Activated naive CD4-positive, alpha-beta T cell treated with anti-CD3 and anti-CD28 coated beads for 36 hours (primary cell): ENCODE measurements at regions not wholly inside any gene's neighbourhood (a gene's known extent, or its start where the extent isn't known, plus 50 kb on each side); places are given as distances from the start of the nearest gene placed in this dataset.

Experiments used
- CTCF ChIA-PET: fragments of 350-600 bp; sonication (Branson Sonifier 250); formaldehyde crosslinking; loops from one replicate; lab custom pipeline; 2021; ENCODE audit warnings: antibody characterized with exemption; lab: Charles Lee
- DNase-seq: peaks from one replicate; pipeline ENCODE4 v3.0.0-alpha.2; 2020
- H3K27ac Mint-ChIP-seq: one replicate; pipeline ENCODE4 v1.8.0; 2021; ENCODE audit warnings: mild to moderate bottlenecking, mixed read lengths
- H3K27me3 Mint-ChIP-seq: one replicate; pipeline ENCODE4 v1.8.0; 2021; ENCODE audit warnings: low read depth, mixed read lengths
- H3K36me3 Mint-ChIP-seq: one replicate; pipeline ENCODE4 v1.8.0; 2021; ENCODE audit warnings: low read depth, mixed read lengths
- H3K4me1 Mint-ChIP-seq: one replicate; pipeline ENCODE4 v1.8.0; 2021; ENCODE audit warnings: low read depth, mixed read lengths
- H3K4me3 Mint-ChIP-seq: one replicate; pipeline ENCODE4 v1.8.0; 2021; ENCODE audit warnings: mild to moderate bottlenecking, moderate library complexity, mixed read lengths
- H3K9me3 Mint-ChIP-seq: one replicate; pipeline ENCODE4 v1.8.0; 2021; ENCODE audit warnings: mixed read lengths
- intact Hi-C: fragments of 100-400 bp; cut with micrococcal nuclease; formaldehyde crosslinking; loops from one replicate; pipeline ENCODE4 v1.15.1; 2023

- Mint-ChIP-seq H3K27me3 (no peaks in the 10 kb centered on the region), H3K9me3 (no peaks in the 10 kb centered on the region), H3K27ac (no peak overlapping the region), H3K4me3 (no peak overlapping the region), H3K36me3 (no peaks in the 10 kb centered on the region), H3K4me1 (peaks cover 1% of the 10 kb centered on the region)
- no peak for DNase-seq
- intact Hi-C loops, result no loop called here
- CTCF ChIA-PET, result no interaction called here
Observed at GRCh38 chr1:2882966-2883696, 81.6 kb upstream of the TTC34 start.

GRCh38 chr1:2885001-2885400 lies 83.5 kb upstream of the TTC34 start:
- Mint-ChIP-seq H3K36me3 (no peaks in the 10 kb centered on the region), H3K9me3 (no peaks in the 10 kb centered on the region), H3K27me3 (no peaks in the 10 kb centered on the region)

GRCh38 chr1:2886631-2887030 lies 85.1 kb upstream of the TTC34 start:
- no peaks in the 10 kb centered on the region for H3K36me3 Mint-ChIP-seq
- intact Hi-C loops, result no loop called here
- no peak for DNase-seq
- H3K4me3 Mint-ChIP-seq, result no peak overlapping the region
- CTCF ChIA-PET, result no interaction called here
- no peaks in the 10 kb centered on the region for H3K27me3 Mint-ChIP-seq
- peaks cover 3% of the 10 kb centered on the region for H3K4me1 Mint-ChIP-seq
- no peak overlapping the region for H3K27ac Mint-ChIP-seq
- H3K9me3 Mint-ChIP-seq, result no peaks in the 10 kb centered on the region

More at GRCh38 chr1:2885001-2885400, 83.5 kb upstream of the TTC34 start:
- Mint-ChIP-seq H3K27ac (no peak overlapping the region), H3K4me3 (no peak overlapping the region), H3K4me1 (peaks cover 1% of the 10 kb centered on the region)
- intact Hi-C loops, result no loop called here
- no peak for DNase-seq
- CTCF ChIA-PET, result no interaction called here

DNA sequence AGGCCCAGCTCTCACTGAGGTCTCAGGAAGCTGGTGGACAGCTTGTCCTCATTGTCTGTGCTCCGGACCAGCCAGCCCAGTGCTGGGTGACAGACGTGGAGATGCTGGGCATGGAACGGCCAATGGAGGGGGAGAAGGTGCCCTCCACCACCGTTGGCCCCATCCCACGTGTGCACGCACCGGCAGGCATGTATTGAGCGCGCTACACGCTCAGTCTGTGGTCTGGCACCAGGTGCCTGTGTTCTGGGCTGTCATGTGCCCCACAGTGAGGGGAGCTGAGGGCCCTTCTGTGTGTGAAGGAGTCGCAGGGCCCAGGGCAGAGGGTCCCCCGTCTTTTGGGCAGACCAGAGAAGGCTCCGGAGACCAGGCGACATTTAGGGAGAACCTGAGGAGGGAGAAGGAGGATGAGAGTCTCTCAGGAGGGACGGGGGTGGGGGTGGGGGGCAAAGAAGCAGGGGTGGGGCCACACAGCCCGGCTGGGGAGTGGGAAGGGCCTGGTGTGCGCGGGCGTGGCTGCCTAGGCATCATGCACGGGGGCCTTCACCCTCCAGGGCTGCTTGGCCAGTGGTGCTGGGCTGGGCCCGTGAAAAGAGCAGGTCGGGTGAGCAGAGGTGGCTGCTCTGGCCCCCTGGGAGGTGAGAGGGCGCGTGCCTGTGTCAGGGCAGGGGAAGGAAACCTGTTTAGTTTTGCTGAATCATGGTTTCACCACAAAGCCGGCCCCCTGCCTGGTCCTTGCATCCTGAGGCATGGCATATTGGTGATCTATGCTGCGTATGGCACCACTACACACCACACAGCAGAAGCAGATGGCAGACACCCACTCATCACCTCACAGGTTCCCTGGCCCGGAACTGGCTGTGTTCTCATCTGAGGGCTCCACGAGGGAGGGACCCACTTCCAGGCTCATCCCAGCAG lies 86.7 kb upstream of the TTC34 start:
- peak; percentile 8 for DNase-seq
- CTCF ChIA-PET, result no interaction called here
- H3K27me3 Mint-ChIP-seq, result no peaks in the 10 kb centered on the region
- H3K27ac Mint-ChIP-seq, result no peak overlapping the region
- no peaks in the 10 kb centered on the region for H3K9me3 Mint-ChIP-seq
- peaks cover 4% of the 10 kb centered on the region for H3K4me1 Mint-ChIP-seq
- H3K36me3 Mint-ChIP-seq, result no peaks in the 10 kb centered on the region
- intact Hi-C loops, result no loop called here
- no peak overlapping the region for H3K4me3 Mint-ChIP-seq

DNA sequence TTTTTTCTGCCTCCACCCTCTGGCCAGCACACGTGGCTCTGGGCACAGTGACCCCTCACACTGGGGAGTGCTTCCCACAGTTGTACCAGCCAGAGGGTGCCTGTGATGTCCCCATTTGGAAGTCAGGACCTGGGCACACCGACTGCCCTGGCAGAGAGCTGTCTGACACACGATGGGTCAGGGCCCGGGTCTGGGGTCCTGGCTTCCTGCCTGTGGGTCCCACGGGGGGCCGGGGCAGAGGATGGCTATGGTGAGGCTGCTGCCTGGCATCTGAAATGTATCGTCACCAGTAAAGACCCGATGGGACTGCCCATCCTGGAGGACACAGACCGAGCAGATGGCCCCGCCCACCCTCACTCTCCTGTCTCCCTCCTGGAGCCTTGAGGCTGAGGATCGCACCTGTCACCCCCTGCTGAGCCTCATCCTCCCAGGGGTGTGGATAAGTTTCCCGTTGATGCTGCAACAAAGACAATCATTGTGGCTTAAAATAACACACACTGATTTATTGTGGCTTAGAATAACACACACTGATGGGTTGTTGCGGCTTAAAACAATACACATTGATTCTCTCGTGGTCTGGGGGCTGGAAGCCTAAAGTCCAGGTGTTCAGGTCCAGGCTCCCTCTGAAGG lies 88.8 kb upstream of the TTC34 start:
- CTCF ChIA-PET, result no interaction called here
- no peak for DNase-seq
- intact Hi-C loops, result no loop called here
- Mint-ChIP-seq H3K27ac (no peak overlapping the region), H3K9me3 (no peaks in the 10 kb centered on the region), H3K27me3 (no peaks in the 10 kb centered on the region), H3K4me3 (no peak overlapping the region), H3K36me3 (no peaks in the 10 kb centered on the region), H3K4me1 (peaks cover 12% of the 10 kb centered on the region)

DNA sequence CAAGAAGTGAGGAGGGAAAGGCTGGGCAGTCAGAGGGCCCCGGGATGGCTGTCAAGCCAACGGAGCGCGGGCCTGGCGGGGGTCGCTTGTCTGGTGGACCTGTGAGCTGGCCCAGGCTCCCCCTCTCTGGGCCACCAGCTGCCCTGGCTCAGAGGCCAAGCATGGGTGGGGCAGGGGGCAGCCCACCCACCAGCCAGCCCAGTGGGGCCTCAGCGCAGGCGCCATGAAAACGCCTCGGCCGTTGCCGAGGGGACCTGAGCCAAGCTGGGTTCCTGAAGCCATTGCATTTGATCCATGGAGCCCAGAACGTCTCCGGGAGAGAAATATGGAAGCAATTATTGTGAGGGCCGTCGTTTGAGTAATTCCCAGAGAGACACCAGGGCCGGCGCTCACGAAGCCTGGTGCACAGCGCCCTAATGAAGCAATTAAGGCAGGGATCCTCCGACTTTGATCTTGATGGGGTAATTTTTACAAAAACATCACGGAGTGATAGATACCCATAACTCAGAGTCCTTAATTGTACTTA lies 90.5 kb upstream of the TTC34 start:
- CTCF ChIA-PET, result no interaction called here
- Mint-ChIP-seq H3K9me3 (no peaks in the 10 kb centered on the region), H3K4me1 (peaks cover 16% of the 10 kb centered on the region), H3K27ac (no peak overlapping the region), H3K36me3 (no peaks in the 10 kb centered on the region), H3K27me3 (no peaks in the 10 kb centered on the region), H3K4me3 (no peak overlapping the region)
- DNase-seq, result no peak
- intact Hi-C loops, result no loop called here

DNA sequence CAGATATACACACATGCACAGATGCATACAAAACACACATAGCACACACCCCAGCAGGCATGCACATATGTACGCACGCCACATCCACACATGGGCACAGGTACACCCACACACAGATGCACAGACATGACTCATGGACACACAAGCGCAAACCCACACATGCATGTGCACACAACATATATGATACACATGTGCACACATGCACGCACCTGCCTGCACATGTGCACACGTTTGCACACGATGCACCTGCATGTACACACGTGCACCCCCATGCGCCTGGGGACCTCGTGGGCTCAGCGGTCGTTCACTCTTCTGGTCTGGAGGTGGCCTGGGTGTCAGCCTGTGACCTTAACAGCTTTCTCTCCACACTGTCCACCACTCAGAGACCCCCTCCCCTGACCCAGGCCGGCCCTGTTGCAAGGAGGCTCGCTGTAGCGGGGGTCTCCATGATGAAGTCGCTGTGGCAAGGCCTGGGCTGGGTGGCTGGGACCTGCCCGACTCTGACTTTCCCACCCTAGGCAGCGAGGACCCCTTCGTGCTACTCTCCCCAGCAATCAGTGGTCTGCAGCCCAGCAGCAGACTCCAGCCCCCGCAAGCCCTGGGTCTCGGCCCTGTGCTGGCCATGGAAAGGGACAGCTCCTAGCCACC lies 92.1 kb upstream of the TTC34 start:
- H3K9me3 Mint-ChIP-seq, result no peaks in the 10 kb centered on the region
- no peak for DNase-seq
- intact Hi-C loops, result no loop called here
- no peak overlapping the region for H3K27ac Mint-ChIP-seq
- peaks cover 15% of the 10 kb centered on the region for H3K4me1 Mint-ChIP-seq
- no peak overlapping the region for H3K4me3 Mint-ChIP-seq
- CTCF ChIA-PET, result no interaction called here
- no peaks in the 10 kb centered on the region for H3K27me3 Mint-ChIP-seq
- no peaks in the 10 kb centered on the region for H3K36me3 Mint-ChIP-seq

DNA sequence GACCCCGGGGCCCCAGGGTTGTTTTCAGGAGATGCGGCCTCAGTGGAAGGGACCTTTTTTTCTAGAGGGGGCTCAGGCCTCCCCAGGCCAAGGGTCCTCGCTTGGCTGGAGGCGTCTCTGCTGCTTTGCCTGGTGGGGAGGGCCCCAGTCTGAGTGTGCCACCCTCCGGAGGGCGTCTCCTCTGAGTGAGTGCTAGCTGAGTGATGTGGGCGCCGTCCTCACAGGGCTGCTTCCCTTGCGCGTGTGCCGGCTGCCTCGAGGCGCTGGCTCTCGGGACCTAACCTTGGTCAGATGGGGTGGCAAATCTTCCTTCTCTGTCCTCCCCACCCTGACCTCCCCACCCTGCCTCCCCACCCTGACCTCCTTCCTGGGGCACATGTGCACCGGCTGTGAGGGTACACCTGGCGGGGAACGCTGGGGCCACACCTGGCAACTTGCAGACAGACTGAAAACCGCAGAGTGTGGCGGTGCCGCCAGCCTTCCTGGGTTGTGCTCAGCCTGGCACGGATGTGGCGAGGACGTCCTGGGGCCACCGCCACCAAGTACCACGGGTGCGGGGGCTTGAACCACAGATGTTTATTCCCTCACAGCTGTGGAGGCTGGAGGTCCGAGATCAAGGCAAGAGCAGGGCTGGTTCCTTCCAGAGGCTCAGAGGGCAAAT lies 93.0 kb upstream of the TTC34 start:
- CTCF ChIA-PET, result no interaction called here
- intact Hi-C loops, result no loop called here
- peak; percentile 27 for DNase-seq

DNA sequence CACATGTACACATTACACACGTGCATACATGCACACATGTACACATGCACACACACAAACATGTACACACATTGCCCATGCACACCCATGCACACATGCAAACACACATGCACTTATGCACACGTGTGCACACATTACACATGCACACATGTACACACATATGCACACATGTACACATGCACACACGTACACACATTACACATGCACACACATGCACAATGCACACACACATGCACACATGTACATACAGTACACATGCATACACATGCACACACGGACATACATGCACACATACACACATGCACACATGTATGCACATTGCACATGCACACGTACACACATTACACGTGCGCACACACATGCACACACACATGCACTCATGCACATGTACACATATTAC lies 95.3 kb upstream of the TTC34 start:
- Mint-ChIP-seq H3K27me3 (no peaks in the 10 kb centered on the region), H3K4me1 (peaks cover 15% of the 10 kb centered on the region), H3K36me3 (no peaks in the 10 kb centered on the region), H3K27ac (no peak overlapping the region), H3K4me3 (no peak overlapping the region), H3K9me3 (no peaks in the 10 kb centered on the region)
- no peak for DNase-seq
- intact Hi-C loops, result no loop called here
- CTCF ChIA-PET, result no interaction called here

More for the DNA sequence above, 93.0 kb upstream of the TTC34 start:
- no peaks in the 10 kb centered on the region for H3K36me3 Mint-ChIP-seq
- H3K4me1 Mint-ChIP-seq, result peaks cover 17% of the 10 kb centered on the region
- no peak overlapping the region for H3K27ac Mint-ChIP-seq
- no peaks in the 10 kb centered on the region for H3K27me3 Mint-ChIP-seq
- no peaks in the 10 kb centered on the region for H3K9me3 Mint-ChIP-seq
- no peak overlapping the region for H3K4me3 Mint-ChIP-seq

DNA sequence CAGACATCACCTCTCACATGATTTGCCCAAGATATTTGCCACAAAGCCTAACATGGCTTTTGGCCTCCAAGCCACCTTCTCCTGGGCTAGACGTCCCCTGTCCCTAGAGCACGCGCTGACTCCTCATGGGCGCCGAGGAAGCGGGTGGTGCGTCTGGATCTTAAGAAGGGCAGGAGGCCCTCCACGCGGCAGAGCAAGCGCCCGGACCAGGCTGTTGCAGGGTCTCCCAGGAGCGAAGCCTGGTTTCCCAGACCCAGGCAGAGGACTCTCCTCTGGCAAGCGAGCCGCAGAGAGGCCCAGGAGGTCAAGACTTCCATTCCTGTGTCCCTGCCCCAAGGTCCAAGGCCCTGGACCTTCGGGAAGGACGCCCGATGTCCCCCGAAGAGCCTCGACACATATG lies 101.7 kb upstream of the TTC34 start:
- CTCF ChIA-PET, result no interaction called here
- no peaks in the 10 kb centered on the region for H3K36me3 Mint-ChIP-seq
- no peaks in the 10 kb centered on the region for H3K27me3 Mint-ChIP-seq

GRCh38 chr1:2904191-2904590 lies 102.7 kb upstream of the TTC34 start:
- Mint-ChIP-seq H3K9me3 (no peaks in the 10 kb centered on the region), H3K36me3 (no peaks in the 10 kb centered on the region), H3K4me1 (peaks cover 2% of the 10 kb centered on the region), H3K27me3 (no peaks in the 10 kb centered on the region), H3K4me3 (no peak overlapping the region), H3K27ac (no peak overlapping the region)
- intact Hi-C loops, result no loop called here
- CTCF ChIA-PET, result no interaction called here
- no peak for DNase-seq

More for the DNA sequence above, 101.7 kb upstream of the TTC34 start:
- H3K9me3 Mint-ChIP-seq, result no peaks in the 10 kb centered on the region
- no peak for DNase-seq
- H3K4me3 Mint-ChIP-seq, result no peak overlapping the region
- no peak overlapping the region for H3K27ac Mint-ChIP-seq
- H3K4me1 Mint-ChIP-seq, result peaks cover 2% of the 10 kb centered on the region
- intact Hi-C loops, result no loop called here

GRCh38 chr1:2905356-2905755 lies 103.9 kb upstream of the TTC34 start:
- intact Hi-C loops, result no loop called here
- Mint-ChIP-seq H3K9me3 (no peaks in the 10 kb centered on the region), H3K36me3 (no peaks in the 10 kb centered on the region), H3K27me3 (no peaks in the 10 kb centered on the region), H3K4me1 (no peaks in the 10 kb centered on the region), H3K4me3 (no peak overlapping the region), H3K27ac (no peak overlapping the region)
- CTCF ChIA-PET, result no interaction called here
- no peak for DNase-seq
